SU-DHL-6 (cell line): ENCODE measurements at regions not wholly inside any gene's neighbourhood (a gene's known extent, or its start where the extent isn't known, plus 50 kb on each side); places are given as distances from the start of the nearest gene placed in this dataset.

ENCODE experiments used
- H2AFZ ChIP-seq: fragments of 200-600 bp; sonication (generic); 2 replicates; pipeline ENCODE4 v1.6.1; 2014; ENCODE audit warnings: low read depth, mild to moderate bottlenecking, moderate library complexity, mixed read lengths, antibody characterized with exemption, low read length; ENCODE audit not compliant: severe bottlenecking
- H3F3A ChIP-seq: fragments of 200-600 bp; shearing (Covaris generic); 2 replicates; pipeline ENCODE4 v1.6.0; 2016; ENCODE audit warnings: antibody characterized with exemption, mild to moderate bottlenecking; ENCODE audit not compliant: insufficient read depth
- H3K27ac ChIP-seq: fragments of 200-600 bp; sonication (generic); 2 replicates; pipeline ENCODE4 v1.5.1; 2016; ENCODE audit warnings: low read depth, mild to moderate bottlenecking, low read length, moderate library complexity, mixed read lengths
- H3K27me3 ChIP-seq: fragments of 200-600 bp; sonication (generic), shearing (Covaris generic); 2 replicates; pipeline ENCODE4 v1.6.0; 2014; ENCODE audit warnings: mild to moderate bottlenecking, low read length
- H3K36me3 ChIP-seq: fragments of 200-600 bp; sonication (generic); 2 replicates; pipeline ENCODE4 v1.6.1; 2014; ENCODE audit warnings: mild to moderate bottlenecking, low read length, mixed read lengths
- H3K4me2 ChIP-seq: fragments of 300-600, 200-600 bp; shearing (Covaris generic), sonication (generic); 2 replicates; pipeline ENCODE4 v1.6.0; 2014; ENCODE audit warnings: low read length, low read depth, mild to moderate bottlenecking; ENCODE audit not compliant: poor library complexity, severe bottlenecking
- H3K4me3 ChIP-seq: fragments of 200-600 bp; sonication (generic); 2 replicates; pipeline ENCODE4 v1.5.1; 2014; ENCODE audit warnings: antibody characterized with exemption, low read length, mild to moderate bottlenecking, mixed read lengths; ENCODE audit not compliant: insufficient read depth, poor library complexity, severe bottlenecking
- H3K79me2 ChIP-seq: fragments of 200-600 bp; sonication (generic); 2 replicates; pipeline ENCODE4 v1.6.1; 2014; ENCODE audit warnings: mild to moderate bottlenecking, low read length, moderate library complexity; ENCODE audit not compliant: insufficient read depth
- H3K9ac ChIP-seq: fragments of 200-600 bp; sonication (generic); 2 replicates; pipeline ENCODE4 v1.7.0; 2014; ENCODE audit warnings: mild to moderate bottlenecking, low read length
- H3K9me2 ChIP-seq: fragments of 200-600 bp; sonication (generic); replicated peaks from 2 replicates; pipeline ENCODE4 v1.6.1; 2014; ENCODE audit warnings: low read length; ENCODE audit not compliant: insufficient read depth
- H3K9me3 ChIP-seq: fragments of 200-600 bp; sonication (generic); 2 replicates; pipeline ENCODE4 v1.6.1; 2014; ENCODE audit warnings: low read length, mixed read lengths; ENCODE audit not compliant: insufficient read depth
- H4K20me1 ChIP-seq: fragments of 200-600 bp; sonication (generic); 2 replicates; pipeline ENCODE4 v1.6.1; 2014; ENCODE audit warnings: low read depth, mild to moderate bottlenecking, antibody characterized with exemption, low read length, moderate library complexity, mixed read lengths
- CTCF ChIP-seq: fragments of 200-600 bp; sonication (generic); IDR thresholded peaks from one replicate; pipeline ENCODE4 v1.5.1; 2017; ENCODE audit warnings: antibody characterized with exemption, mild to moderate bottlenecking, low read length, moderate library complexity; ENCODE audit not compliant: insufficient read depth, poor library complexity, severe bottlenecking
- EZH2phosphoT487 ChIP-seq: fragments of 200-600 bp; sonication (generic), shearing (Covaris generic); conservative IDR thresholded peaks from 2 replicates; pipeline ENCODE4 v1.6.1; 2018; ENCODE audit warnings: mild to moderate bottlenecking, antibody characterized with exemption, low read length, moderate library complexity, mixed read lengths

- Histone ChIP-seq H3K9me2 (no peaks in the 10 kb centered on the region), H3K9me3 (no peaks in the 10 kb centered on the region), H3K4me2 (no peak overlapping the region), H3F3A (no peaks in the 10 kb centered on the region), H2AFZ (no peak overlapping the region), H3K36me3 (no peaks in the 10 kb centered on the region), H3K9ac (no peak overlapping the region), H3K27me3 (no peaks in the 10 kb centered on the region), H3K4me3 (no peak overlapping the region), H3K79me2 (no peaks in the 10 kb centered on the region), H3K27ac (no peak overlapping the region), H4K20me1 (no peaks in the 10 kb centered on the region)
- TF ChIP-seq CTCF (no peak), EZH2phosphoT487 (no peak)
Observed at GRCh38 chr6:62683063-62683462, 397.0 kb upstream of the KHDRBS2 start.

DNA sequence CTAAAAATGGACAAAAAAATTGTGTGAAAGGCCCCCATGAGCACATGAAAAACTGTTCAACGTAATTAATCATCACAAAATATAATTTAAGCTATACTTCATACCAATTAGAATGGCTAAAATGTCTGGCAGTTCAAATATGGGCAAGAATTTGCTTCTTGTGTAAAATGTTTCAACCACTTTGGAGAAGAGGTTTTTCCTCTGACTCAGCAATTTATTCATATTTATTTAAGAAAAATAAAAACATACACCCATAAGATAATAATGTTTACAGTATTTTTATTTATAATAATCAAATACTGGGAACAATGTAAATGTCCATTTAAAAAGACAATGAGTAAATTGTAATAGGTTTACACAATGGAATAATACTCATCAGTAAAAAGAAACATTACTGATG lies 395.1 kb upstream of the KHDRBS2 start:
- Histone ChIP-seq H3K9ac (no peak overlapping the region), H3K4me3 (no peak overlapping the region), H3K79me2 (no peaks in the 10 kb centered on the region), H3K27me3 (no peaks in the 10 kb centered on the region), H2AFZ (no peak overlapping the region), H3K27ac (no peak overlapping the region), H4K20me1 (no peaks in the 10 kb centered on the region), H3K4me2 (no peak overlapping the region), H3K36me3 (no peaks in the 10 kb centered on the region), H3K9me2 (no peaks in the 10 kb centered on the region), H3K9me3 (no peaks in the 10 kb centered on the region), H3F3A (no peaks in the 10 kb centered on the region)
- TF ChIP-seq CTCF: no peak
- TF ChIP-seq EZH2phosphoT487: no peak

GRCh38 chr6:62672989-62673388 lies 387.0 kb upstream of the KHDRBS2 start:
- Histone ChIP-seq H2AFZ (no peak overlapping the region), H3K36me3 (no peaks in the 10 kb centered on the region), H4K20me1 (no peaks in the 10 kb centered on the region), H3K27me3 (no peaks in the 10 kb centered on the region), H3K4me3 (no peak overlapping the region), H3K9me3 (no peaks in the 10 kb centered on the region), H3K4me2 (no peak overlapping the region), H3K9me2 (no peaks in the 10 kb centered on the region), H3K79me2 (no peaks in the 10 kb centered on the region), H3F3A (no peaks in the 10 kb centered on the region), H3K9ac (no peak overlapping the region), H3K27ac (no peak overlapping the region)
- no peak for TF ChIP-seq CTCF
- TF ChIP-seq EZH2phosphoT487: no peak
